Keratinocyte (primary cell): ENCODE measurements at regions not wholly inside any gene's neighbourhood (a gene's known extent, or its start where the extent isn't known, plus 50 kb on each side); places are given as distances from the start of the nearest gene placed in this dataset.

Source experiments
- EZH2 ChIP-seq: IDR thresholded peaks from one replicate; pipeline ENCODE4 v1.6.1; 2012; ENCODE audit warnings: inconsistent platforms, mild to moderate bottlenecking, low read length, moderate library complexity
- TF ChIP-seq, protein P1 (sequence below), 3 experiments: IDR thresholded peaks in 1 of 3; conservative IDR thresholded peaks in 1 of 3; optimal IDR thresholded peaks in 1 of 3; 2 replicates in 2 of 3; 3 replicates in 1 of 3; pipeline versions ENCODE3 to v1.5.1; 2011; ENCODE audit warnings: low read length in 3 of 3, mild to moderate bottlenecking in 3 of 3, moderate library complexity in 2 of 3, control low read depth in 1 of 3, inconsistent platforms in 1 of 3; ENCODE audit not compliant: insufficient read depth in 2 of 3; ENCODE audit errors: extremely low read depth in 1 of 3

- no peak for TF ChIP-seq EZH2
- TF ChIP-seq, protein P1, sequence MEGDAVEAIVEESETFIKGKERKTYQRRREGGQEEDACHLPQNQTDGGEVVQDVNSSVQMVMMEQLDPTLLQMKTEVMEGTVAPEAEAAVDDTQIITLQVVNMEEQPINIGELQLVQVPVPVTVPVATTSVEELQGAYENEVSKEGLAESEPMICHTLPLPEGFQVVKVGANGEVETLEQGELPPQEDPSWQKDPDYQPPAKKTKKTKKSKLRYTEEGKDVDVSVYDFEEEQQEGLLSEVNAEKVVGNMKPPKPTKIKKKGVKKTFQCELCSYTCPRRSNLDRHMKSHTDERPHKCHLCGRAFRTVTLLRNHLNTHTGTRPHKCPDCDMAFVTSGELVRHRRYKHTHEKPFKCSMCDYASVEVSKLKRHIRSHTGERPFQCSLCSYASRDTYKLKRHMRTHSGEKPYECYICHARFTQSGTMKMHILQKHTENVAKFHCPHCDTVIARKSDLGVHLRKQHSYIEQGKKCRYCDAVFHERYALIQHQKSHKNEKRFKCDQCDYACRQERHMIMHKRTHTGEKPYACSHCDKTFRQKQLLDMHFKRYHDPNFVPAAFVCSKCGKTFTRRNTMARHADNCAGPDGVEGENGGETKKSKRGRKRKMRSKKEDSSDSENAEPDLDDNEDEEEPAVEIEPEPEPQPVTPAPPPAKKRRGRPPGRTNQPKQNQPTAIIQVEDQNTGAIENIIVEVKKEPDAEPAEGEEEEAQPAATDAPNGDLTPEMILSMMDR (optimal IDR thresholded peaks at IDR 0.05 in 1 of 3, IDR thresholded peaks at IDR 0.05 in 1 of 3, conservative IDR thresholded peaks at IDR 0.05 in 1 of 3; ENCODE audit: extremely low read depth in 1 of 3, insufficient read depth in 2 of 3, low read length in 3 of 3): no peak
These were observed 379.8 kb upstream of the RSPO3 start for GRCh38 chr6:126738641-126739040.
